H1 (cell line): ENCODE measurements at regions not wholly inside any gene's neighbourhood (a gene's known extent, or its start where the extent isn't known, plus 50 kb on each side); places are given as distances from the start of the nearest gene placed in this dataset.

Source experiments
- CTCF ChIA-PET: fragments of 300-600 bp; sonication (Branson Sonifier 250); formaldehyde crosslinking; loops from one replicate; lab custom pipeline; 2021; ENCODE audit not compliant: partially characterized antibody; lab: Charles Lee
- POLR2A ChIA-PET: fragments of 300-600 bp; sonication (Branson Sonifier 250); formaldehyde crosslinking; loops from one replicate; lab custom pipeline; 2021; ENCODE audit warnings: inconsistent platforms; ENCODE audit not compliant: partially characterized antibody; lab: Charles Lee
- DNase-seq, 2 experiments: peaks; one replicate each; pipeline versions ENCODE4 v3.0.0 to v3.0.0-alpha.2; 2010 to 2022; ENCODE audit warnings: low spot score in 2 of 2, low read depth in 1 of 2, mixed read lengths in 1 of 2
- FAIRE-seq: peaks from 2 replicates; lab custom pipeline; 2011; peaks lifted over from hg19 to GRCh38; lab: Jason Lieb, UNC
- H2AFZ ChIP-seq: 2 replicates; pipeline ENCODE4 v1.8.1; 2012; ENCODE audit warnings: low read length, inconsistent platforms
- H2AK5ac ChIP-seq: 2 replicates; pipeline ENCODE4 v1.6.1; 2013; ENCODE audit warnings: low read depth, low read length
- H2BK120ac ChIP-seq: replicated peaks from 2 replicates; pipeline ENCODE3; 2013; ENCODE audit warnings: low read depth, low read length, inconsistent platforms
- H2BK12ac ChIP-seq: 2 replicates; pipeline ENCODE4 v1.6.1; 2013; ENCODE audit warnings: low read depth, low read length
- H2BK15ac ChIP-seq: 2 replicates; pipeline ENCODE4 v1.6.1; 2013; ENCODE audit warnings: low read length
- H2BK20ac ChIP-seq: 2 replicates; pipeline ENCODE4 v1.6.1; 2013; ENCODE audit warnings: low read length
- H2BK5ac ChIP-seq: 2 replicates; pipeline ENCODE4 v1.6.1; 2013; ENCODE audit warnings: low read depth, low read length
- H3K14ac ChIP-seq: 2 replicates; pipeline ENCODE4 v1.6.1; 2013; ENCODE audit warnings: inconsistent platforms; ENCODE audit not compliant: insufficient read length
- H3K18ac ChIP-seq: 2 replicates; pipeline ENCODE4 v1.6.1; 2013; ENCODE audit warnings: low read length; ENCODE audit errors: extremely low read depth
- H3K23ac ChIP-seq: 2 replicates; pipeline ENCODE4 v1.6.1; 2013; ENCODE audit warnings: inconsistent platforms; ENCODE audit not compliant: insufficient read length
- H3K23me2 ChIP-seq: 2 replicates; pipeline ENCODE4 v1.6.1; 2013; ENCODE audit warnings: low read depth, low read length
- H3K27ac ChIP-seq: 2 replicates; pipeline ENCODE4 v1.6.1; 2011; ENCODE audit warnings: low read depth, low read length, inconsistent platforms
- H3K27me3 ChIP-seq, 4 experiments: replicated peaks in 1 of 4; 1 replicate in 1 of 4; 2 replicates in 3 of 4; pipeline versions ENCODE4 v1.6.1 to v1.8.1; 2011 to 2013; ENCODE audit warnings: low read length in 3 of 4, mild to moderate bottlenecking in 3 of 4, inconsistent platforms in 2 of 4, mixed read lengths in 2 of 4, moderate library complexity in 1 of 4; ENCODE audit not compliant: control insufficient read depth in 3 of 4, insufficient read depth in 3 of 4; ENCODE audit errors: extremely low read depth in 1 of 4
- H3K36me3 ChIP-seq, 4 experiments: 2 replicates each; pipeline versions ENCODE4 v1.6.1 to v1.8.1; 2011 to 2013; ENCODE audit warnings: mild to moderate bottlenecking in 4 of 4, low read length in 3 of 4, moderate library complexity in 2 of 4, control low read depth in 1 of 4, inconsistent platforms in 1 of 4; ENCODE audit not compliant: insufficient read depth in 4 of 4, control insufficient read depth in 2 of 4
- H3K4ac ChIP-seq: replicated peaks from 2 replicates; pipeline ENCODE3; 2013; ENCODE audit warnings: low read length, low read depth, mixed read lengths, inconsistent platforms; ENCODE audit not compliant: insufficient read length
- H3K4me1 ChIP-seq, 4 experiments: replicated peaks in 1 of 4; 1 replicate in 1 of 4; 2 replicates in 3 of 4; pipeline versions ENCODE4 v1.6.1 to v1.8.1; 2011 to 2013; ENCODE audit warnings: low read length in 3 of 4, inconsistent platforms in 2 of 4, mixed read lengths in 1 of 4; ENCODE audit not compliant: insufficient read depth in 4 of 4, control insufficient read depth in 3 of 4
- H3K4me2 ChIP-seq, 2 experiments: 2 replicates each; pipeline versions ENCODE4 v1.6.1 to v1.8.1; 2011 to 2013; ENCODE audit warnings: low read depth in 2 of 2, low read length in 2 of 2, control low read depth in 1 of 2, inconsistent platforms in 1 of 2, mild to moderate bottlenecking in 1 of 2; ENCODE audit not compliant: insufficient read depth in 1 of 2
- H3K4me3 ChIP-seq, 4 experiments: fragments of 200-600, 300-600 bp in 1 of 4; sonication (generic), shearing (Covaris generic), sonication (Bioruptor Twin) in 1 of 4; 2 replicates each; pipeline versions ENCODE4 v1.5.1 to v1.8.1; 2011 to 2016; ENCODE audit warnings: low read length in 4 of 4, low read depth in 3 of 4, control low read depth in 2 of 4, inconsistent platforms in 2 of 4, mild to moderate bottlenecking in 2 of 4, mixed read lengths in 1 of 4, moderate library complexity in 1 of 4; ENCODE audit not compliant: insufficient read depth in 2 of 4; ENCODE audit errors: extremely low read depth in 1 of 4
- H3K56ac ChIP-seq: replicated peaks from 2 replicates; pipeline ENCODE3; 2013; ENCODE audit warnings: low read depth, mild to moderate bottlenecking, mixed read lengths, low read length, inconsistent platforms; ENCODE audit not compliant: insufficient read length
- H3K79me1 ChIP-seq: 2 replicates; pipeline ENCODE4 v1.6.1; 2013; ENCODE audit warnings: low read depth, low read length, control low read depth
- H3K79me2 ChIP-seq, 2 experiments: 2 replicates each; pipeline versions ENCODE4 v1.6.1 to v1.8.1; 2012 to 2013; ENCODE audit warnings: low read length in 2 of 2, mild to moderate bottlenecking in 2 of 2, inconsistent platforms in 1 of 2; ENCODE audit not compliant: insufficient read depth in 2 of 2, control insufficient read depth in 1 of 2
- H3K9ac ChIP-seq, 4 experiments: replicated peaks in 1 of 4; 1 replicate in 1 of 4; 2 replicates in 3 of 4; pipeline versions ENCODE4 v1.6.1 to v1.8.1; 2011 to 2013; ENCODE audit warnings: low read depth in 3 of 4, low read length in 3 of 4, control low read depth in 2 of 4, mild to moderate bottlenecking in 2 of 4, moderate library complexity in 2 of 4, inconsistent platforms in 1 of 4; ENCODE audit errors: extremely low read depth in 1 of 4
- H3K9me3 ChIP-seq, 2 experiments: 2 replicates each; pipeline versions ENCODE4 v1.6.1 to v1.8.1; 2012 to 2013; ENCODE audit warnings: mild to moderate bottlenecking in 2 of 2, moderate library complexity in 2 of 2, control low read depth in 1 of 2, inconsistent platforms in 1 of 2, low read depth in 1 of 2, low read length in 1 of 2, mixed read lengths in 1 of 2; ENCODE audit not compliant: insufficient read depth in 2 of 2
- H4K20me1 ChIP-seq, 2 experiments: replicated peaks in 1 of 2; 2 replicates each; pipeline versions ENCODE3 to v1.8.1; 2011 to 2013; ENCODE audit warnings: inconsistent platforms in 2 of 2, low read length in 2 of 2, mild to moderate bottlenecking in 1 of 2; ENCODE audit not compliant: insufficient read depth in 2 of 2, control insufficient read depth in 1 of 2
- H4K5ac ChIP-seq: 2 replicates; pipeline ENCODE4 v1.6.1; 2013; ENCODE audit warnings: low read length, low read depth, mixed read lengths, inconsistent platforms; ENCODE audit not compliant: insufficient read length
- H4K8ac ChIP-seq: 2 replicates; pipeline ENCODE4 v1.8.0; 2013; ENCODE audit warnings: mild to moderate bottlenecking, moderate library complexity, low read length, inconsistent platforms; ENCODE audit not compliant: insufficient read depth; ENCODE audit errors: extremely low read depth
- H4K91ac ChIP-seq: replicated peaks from 2 replicates; pipeline ENCODE3; 2013; ENCODE audit warnings: low read length, mixed read lengths, inconsistent platforms; ENCODE audit not compliant: insufficient read length
- BCL11A ChIP-seq, 2 experiments: IDR thresholded peaks; one replicate each; pipeline ENCODE4 v1.6.1; 2011; ENCODE audit warnings: low read depth in 2 of 2, low read length in 2 of 2, mild to moderate bottlenecking in 2 of 2
- JUN ChIP-seq: IDR thresholded peaks from 2 replicates; pipeline ENCODE4 v1.6.1; 2011; ENCODE audit warnings: low read depth, mild to moderate bottlenecking, improper control_type of control experiment, low read length
- NANOG ChIP-seq: IDR thresholded peaks from 2 replicates; pipeline ENCODE4 v1.6.1; 2011; ENCODE audit warnings: low read length, low read depth, mild to moderate bottlenecking, inconsistent platforms; ENCODE audit not compliant: insufficient read depth, poor library complexity, severe bottlenecking
- WGBS, 2 experiments: shearing (Covaris generic) in 1 of 2; methylation state at CpG; one replicate each; pipeline versions ENCODE4 v1.1.6 to v1.1.7; 2013 to 2015; ENCODE audit warnings: low lambda C conversion rate in 2 of 2, mixed read lengths in 2 of 2, inconsistent platforms in 1 of 2, low coverage in 1 of 2, missing lambda C conversion rate in 1 of 2; ENCODE audit not compliant: insufficient replicate concordance in 2 of 2, insufficient coverage in 1 of 2, insufficient read length in 1 of 2; ENCODE audit errors: extremely low coverage in 1 of 2, missing lambda C conversion rate in 1 of 2; 5-methylcytosine and 5-hydroxymethylcytosine counted together

- Histone ChIP-seq H3K23me2 (no peaks in the 10 kb centered on the region), H4K5ac (no peak overlapping the region), H3K4me1 (no peaks in the 10 kb centered on the region), H3K79me2 (no peaks in the 10 kb centered on the region), H3K9me3 (no peaks in the 10 kb centered on the region), H3K79me1 (no peaks in the 10 kb centered on the region), H3K4ac (no peak overlapping the region), H2AK5ac (no peak overlapping the region), H2BK15ac (no peak overlapping the region), H2BK120ac (no peak overlapping the region), H3K36me3 (no peaks in the 10 kb centered on the region), H4K20me1 (no peaks in the 10 kb centered on the region), H4K91ac (no peak overlapping the region), H3K14ac (no peak overlapping the region), H3K23ac (no peak overlapping the region), H3K56ac (no peak overlapping the region), H3K27ac (no peak overlapping the region), H2BK5ac (no peak overlapping the region), H3K27me3 (no peaks in the 10 kb centered on the region), H3K4me2 (no peak overlapping the region), H2AFZ (peak overlapping the region; percentile 68), H2BK20ac (no peak overlapping the region), H3K4me3 (no peak overlapping the region), H4K8ac (no peak overlapping the region), H3K9ac (no peak overlapping the region), H2BK12ac (0 out of 2 replicates have a peak overlapping the region, but pooled peaks have one; percentile 33), H3K18ac (no peak overlapping the region)
- 98% methylated on average over 6 of the region's 6 CpGs; no CpG with 5 or more reads in 1 of the 2 experiments for WGBS, 2 experiments
- TF ChIP-seq JUN: no peak
- TF ChIP-seq NANOG: no peak
- TF ChIP-seq BCL11A (IDR thresholded peaks at IDR 0.05; ENCODE audit: low read depth in 2 of 2, low read length in 2 of 2): no peak
- FAIRE-seq: no peak
- ChIA-PET CTCF (interaction anchor here (0.8 kb wide), 1 partner anchor 13 kb away, joined by 3 read pairs; no protein-coding TSS in a partner anchor), POLR2A (no interaction called here)
- DNase-seq: no peak
Observed at GRCh38 chr9:111176511-111176910, 138.2 kb upstream of the LPAR1 start.
